SK-N-MC (cell line): ENCODE measurements at regions not wholly inside any gene's neighbourhood (a gene's known extent, or its start where the extent isn't known, plus 50 kb on each side); places are given as distances from the start of the nearest gene placed in this dataset.

Experiments
- EZH2 ChIP-seq: fragments of 200-600 bp; sonication (generic); IDR thresholded peaks from one replicate; pipeline ENCODE4 v1.6.1; 2017; ENCODE audit warnings: antibody characterized with exemption
- POLR2AphosphoS5 ChIP-seq: IDR thresholded peaks from 2 replicates; pipeline ENCODE4 v1.6.1; 2012; ENCODE audit warnings: mild to moderate bottlenecking, low read depth, low read length, borderline replicate concordance

DNA sequence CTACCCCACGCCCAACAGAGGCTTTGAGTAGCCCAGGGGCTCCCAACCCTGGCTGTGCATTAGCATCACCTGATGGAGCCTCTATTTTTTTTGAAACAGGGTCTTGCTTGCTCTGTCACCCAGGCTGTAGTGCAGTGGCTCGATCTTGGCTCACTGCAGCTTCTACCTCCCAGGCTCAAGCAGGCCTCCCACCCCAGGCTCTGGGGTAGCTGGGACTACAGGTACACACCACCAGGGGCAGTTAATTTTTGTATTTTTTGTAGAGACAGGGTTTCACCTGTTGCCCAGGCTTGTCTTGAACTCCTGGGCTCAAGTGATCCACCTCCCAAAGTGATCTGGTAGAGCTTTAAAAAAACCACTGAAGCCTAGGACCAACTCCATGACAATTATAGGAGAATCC, 394.8 kb upstream of the ATP5MC3 start:
- no peak for TF ChIP-seq EZH2
- TF ChIP-seq POLR2AphosphoS5: no peak
